ENCODE measurements at regions not wholly inside any gene's neighbourhood (a gene's known extent, or its start where the extent isn't known, plus 50 kb on each side); places are given as distances from the start of the nearest gene placed in this dataset.

DNA sequence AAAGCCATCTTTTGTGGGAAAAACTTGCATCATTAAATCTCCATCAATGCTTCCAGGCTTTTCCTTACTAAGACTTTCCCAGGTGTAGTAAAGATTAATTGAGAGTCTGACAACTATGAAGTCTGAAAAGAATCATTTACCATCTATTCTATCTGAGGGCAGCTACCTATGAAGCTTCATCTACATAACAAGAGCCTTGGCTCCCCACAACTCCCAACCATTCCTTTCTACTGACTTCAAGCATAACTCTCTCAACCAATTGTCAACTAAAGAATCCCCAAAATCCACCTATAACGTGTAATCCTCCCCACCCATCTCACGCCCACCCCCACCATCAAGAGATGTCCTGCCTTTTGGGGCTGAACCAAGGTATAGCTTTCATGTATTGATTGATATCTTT, 101.5 kb upstream of the GABRA2 start:
- TF ChIP-seq CREM (CRISPR knock-in tag; IDR thresholded peaks at IDR 0.05) (no peak), SP1 (CRISPR knock-in tag; conservative IDR thresholded peaks at IDR 0.05) (no peak)

Data from WTC11 (cell line).